GM21447 (cell line): ENCODE measurements at regions not wholly inside any gene's neighbourhood (a gene's known extent, or its start where the extent isn't known, plus 50 kb on each side); places are given as distances from the start of the nearest gene placed in this dataset.
"Not testable (repeated sequence)": the region's sequence is repeated elsewhere in the genome, so short reads cannot be mapped to it uniquely, and the experiment has no call there.

Source experiments
- ATAC-seq: cut with Tn5 transposase; IDR thresholded peaks from one replicate; pipeline ENCODE4 v1.9.1; 2021; ENCODE audit not compliant: unreplicated experiment

DNA sequence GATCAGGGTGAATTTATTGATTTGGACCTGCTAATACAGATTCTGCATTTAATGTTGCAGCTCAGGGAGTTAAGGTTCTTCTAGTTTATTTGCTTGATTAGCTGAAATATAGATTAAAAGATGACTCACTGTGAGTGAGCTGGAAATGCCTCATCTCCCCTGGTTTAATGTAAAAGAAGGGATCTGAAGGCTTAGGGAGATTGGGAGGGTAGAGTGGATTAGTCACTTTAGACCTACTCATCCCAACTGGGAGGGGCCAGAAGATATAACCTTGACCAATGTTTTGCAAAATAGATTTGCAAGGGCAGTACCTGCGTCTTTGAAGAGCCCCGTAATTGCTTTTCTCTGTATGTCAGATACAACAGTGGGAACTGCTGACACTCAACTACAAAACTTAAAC is 922.8 kb upstream of the ADGRL4 start:
- no peak for ATAC-seq

- no peak for ATAC-seq
Measured at GRCh38 chr1:79928901-79929300, 922.4 kb upstream of the ADGRL4 start.

GRCh38 chr1:79920960-79921669 is 914.6 kb upstream of the ADGRL4 start:
- no peak for ATAC-seq

- ATAC-seq = no peak
Measured at GRCh38 chr1:79914896-79915295, 908.4 kb upstream of the ADGRL4 start.

GRCh38 chr1:79912813-79913212 is 906.3 kb upstream of the ADGRL4 start:
- no peak for ATAC-seq

DNA sequence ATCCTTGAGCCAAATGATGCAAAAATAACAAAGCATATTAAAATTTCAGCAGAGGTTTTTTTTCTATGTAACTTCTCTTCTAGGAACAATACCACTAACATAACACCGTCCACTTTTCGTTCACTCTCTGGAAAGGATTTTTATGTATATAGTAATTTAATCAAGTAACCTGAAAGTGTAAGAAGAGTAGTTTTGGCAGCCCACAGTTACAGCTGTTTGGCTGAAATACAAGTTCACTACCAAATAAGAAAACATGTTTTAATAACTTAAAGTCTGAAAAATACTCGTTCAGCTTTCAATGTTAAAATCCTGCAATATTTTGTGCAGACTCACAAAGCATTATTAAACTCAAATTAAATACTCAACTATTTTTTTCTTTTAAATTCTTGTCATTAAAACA is 896.8 kb upstream of the ADGRL4 start:
- ATAC-seq = no peak

GRCh38 chr1:79902418-79902817 is 895.9 kb upstream of the ADGRL4 start:
- no peak for ATAC-seq

GRCh38 chr1:79899914-79900313 is 893.4 kb upstream of the ADGRL4 start:
- ATAC-seq = no peak

- ATAC-seq = no peak
Measured at GRCh38 chr1:79896140-79896539, 889.6 kb upstream of the ADGRL4 start.

DNA sequence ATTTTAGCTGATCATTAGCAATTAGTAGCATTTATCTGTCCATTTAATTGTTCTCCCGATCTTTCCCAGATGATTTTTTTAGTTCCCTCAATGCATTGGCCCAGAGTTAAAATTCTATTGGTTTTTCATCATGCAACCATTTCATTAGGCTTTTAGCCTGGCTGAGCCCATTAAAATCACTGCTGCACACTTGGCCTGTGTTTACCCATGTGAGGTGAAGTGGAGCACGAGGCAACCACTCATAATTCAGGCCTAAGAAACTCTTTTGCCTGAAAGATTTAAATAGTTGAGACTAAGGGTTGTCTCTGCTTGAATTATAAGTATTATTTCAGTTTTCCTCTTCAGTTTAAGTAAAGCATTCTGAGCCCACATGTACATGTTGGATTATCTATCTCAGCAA is 889.0 kb upstream of the ADGRL4 start:
- no peak for ATAC-seq

DNA sequence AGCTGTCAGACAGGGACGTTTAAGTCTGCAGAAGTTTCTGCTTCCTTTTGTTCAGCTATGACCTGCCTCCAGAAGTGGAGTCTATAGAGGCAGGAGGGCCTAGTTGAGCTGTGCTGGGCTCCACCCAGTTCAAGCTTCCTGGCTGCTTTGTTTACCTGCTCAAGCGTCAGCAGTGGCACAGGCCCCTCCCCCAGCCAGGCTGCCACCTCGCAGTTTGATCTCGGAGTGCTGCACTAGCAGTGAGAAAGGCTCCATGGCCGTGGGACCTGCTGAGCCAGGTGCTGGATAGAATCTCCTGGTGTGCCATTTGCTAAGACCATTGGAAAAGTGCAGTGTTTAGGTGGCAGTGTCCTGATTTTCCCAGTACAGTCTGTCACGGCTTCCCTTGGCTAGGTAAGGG is 887.6 kb upstream of the ADGRL4 start:
- not testable (repeated sequence) for ATAC-seq

DNA sequence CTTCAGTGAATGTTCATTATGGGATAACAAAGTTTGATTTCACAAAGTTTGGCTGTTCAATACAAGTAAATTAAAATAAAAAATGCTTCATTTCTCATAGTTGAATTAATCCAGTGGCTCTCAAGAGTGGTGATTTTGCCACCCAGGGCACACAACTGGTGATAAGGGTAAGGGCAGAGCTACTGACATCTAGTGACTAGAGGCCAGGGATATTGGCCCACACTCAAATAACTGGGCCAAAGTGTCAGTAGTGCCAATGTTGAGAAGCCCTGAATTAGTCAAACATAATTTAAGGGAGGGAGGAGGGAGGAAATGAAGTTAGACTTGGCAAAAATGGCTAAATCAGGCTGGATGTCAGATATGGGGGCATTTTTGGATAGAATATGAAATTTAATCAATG is 880.5 kb upstream of the ADGRL4 start:
- no peak for ATAC-seq

- ATAC-seq = no peak
Measured at GRCh38 chr1:79885101-79885500, 878.6 kb upstream of the ADGRL4 start.

- no peak for ATAC-seq
Measured at GRCh38 chr1:79877086-79877485, 870.6 kb upstream of the ADGRL4 start.

GRCh38 chr1:79875187-79875586 is 868.7 kb upstream of the ADGRL4 start:
- ATAC-seq = no peak

DNA sequence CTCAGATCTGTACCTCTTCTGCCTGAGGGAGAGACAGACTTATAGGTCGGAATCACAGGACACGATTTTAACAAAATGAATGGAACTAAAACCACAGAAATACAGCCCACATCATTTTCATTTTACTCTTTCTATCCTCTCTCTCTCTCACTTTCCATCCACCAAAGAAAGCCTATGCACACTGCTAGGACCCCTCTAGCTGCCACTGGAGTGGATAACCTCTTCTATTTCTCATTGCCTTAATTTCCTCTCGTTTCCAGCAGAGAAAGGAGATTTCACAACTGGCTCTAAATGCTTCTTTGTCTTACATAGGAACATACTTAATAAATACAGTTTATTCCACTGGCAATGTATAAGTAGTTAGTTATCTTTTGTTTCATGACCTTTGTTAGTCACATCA is 867.8 kb upstream of the ADGRL4 start:
- ATAC-seq = no peak

GRCh38 chr1:79859212-79859948 is 852.9 kb upstream of the ADGRL4 start:
- ATAC-seq = no peak

- ATAC-seq = no peak
Measured at GRCh38 chr1:79852004-79852403, 845.5 kb upstream of the ADGRL4 start.

GRCh38 chr1:79849388-79849787 is 842.9 kb upstream of the ADGRL4 start:
- ATAC-seq = no peak

DNA sequence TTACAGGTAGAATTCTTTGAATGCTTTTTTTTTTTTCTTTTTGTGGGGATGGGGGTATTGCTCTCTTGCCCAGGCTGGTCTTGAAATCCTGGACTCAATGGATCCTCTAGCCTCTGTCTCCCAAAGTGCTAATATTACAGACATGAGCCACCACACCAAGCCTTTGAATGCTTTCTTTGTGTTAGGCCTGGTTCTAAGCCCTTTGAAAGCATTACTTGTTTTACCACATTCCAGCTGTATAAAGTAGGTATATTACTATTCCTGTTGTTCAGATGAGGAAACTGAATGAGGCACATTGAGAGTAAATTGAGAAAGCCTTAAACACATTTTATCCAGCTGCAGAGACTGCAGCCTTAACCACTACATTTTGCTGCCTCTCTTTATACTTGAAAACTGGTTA is 841.8 kb upstream of the ADGRL4 start:
- no peak for ATAC-seq

- no peak for ATAC-seq
Measured at GRCh38 chr1:79847700-79848099, 841.2 kb upstream of the ADGRL4 start.

DNA sequence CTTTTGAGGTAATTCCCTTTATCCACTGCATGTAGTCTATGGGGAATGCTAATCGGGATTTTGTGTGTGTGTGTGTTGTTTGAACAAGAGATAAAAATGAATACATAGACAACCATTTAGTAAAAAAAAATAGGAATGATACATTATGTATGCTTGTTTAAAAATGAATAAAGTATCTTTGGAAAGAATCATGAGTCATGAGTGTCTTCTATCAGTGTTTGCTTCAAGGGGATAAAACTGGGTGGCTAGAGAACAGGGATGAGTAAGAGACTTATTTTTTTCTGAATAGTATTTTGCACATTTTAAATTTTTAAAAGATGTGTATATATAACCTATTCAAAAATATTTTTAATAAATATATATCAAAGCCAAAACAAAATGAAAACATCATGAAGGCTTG is 839.4 kb upstream of the ADGRL4 start:
- ATAC-seq = no peak

- no peak for ATAC-seq
Measured at GRCh38 chr1:79842811-79843210, 836.3 kb upstream of the ADGRL4 start.
